ENCODE measurements at regions not wholly inside any gene's neighbourhood (a gene's known extent, or its start where the extent isn't known, plus 50 kb on each side); places are given as distances from the start of the nearest gene placed in this dataset.

- H3K4me3 Mint-ChIP-seq, result no peak overlapping the region
- Histone ChIP-seq H3F3A (replicated peaks; ENCODE audit: low read depth) (no peaks in the 10 kb centered on the region), H3K27me3 (ENCODE audit: insufficient read depth) (no peaks in the 10 kb centered on the region), H3K36me3 (ENCODE audit: insufficient read depth) (no peaks in the 10 kb centered on the region), H3K79me2 (replicated peaks; ENCODE audit: insufficient read depth) (no peaks in the 10 kb centered on the region), H2AFZ (no peak overlapping the region), H3K27ac (ENCODE audit: low read depth) (no peak overlapping the region), H3K4me1 (ENCODE audit: insufficient read depth) (no peaks in the 10 kb centered on the region), H3K4me2 (no peak overlapping the region), H3K4me3 (no peak overlapping the region), H3K9me2 (ENCODE audit: insufficient read depth) (no peaks in the 10 kb centered on the region; the same call in 1 of the 2 replicates), H4K20me1 (replicated peaks; ENCODE audit: insufficient read depth) (no peaks in the 10 kb centered on the region)
- no peaks in the 10 kb centered on the region for H3K9me3 Mint-ChIP-seq
- no peak overlapping the region for H3K27ac Mint-ChIP-seq
- no peaks in the 10 kb centered on the region for H3K36me3 Mint-ChIP-seq (ENCODE audit: low read depth)
- no peaks in the 10 kb centered on the region for H3K4me1 Mint-ChIP-seq
- no peaks in the 10 kb centered on the region for H3K27me3 Mint-ChIP-seq (ENCODE audit: insufficient read depth, low read depth, poor library complexity)
- no peak for TF ChIP-seq REST (IDR thresholded peaks at IDR 0.05; ENCODE audit: unreplicated experiment)
- DNase-seq (ENCODE audit: low spot score), result no peak
- no peak for ATAC-seq
These were observed 91.9 kb downstream of the GABPA start for GRCh38 chr21:25826652-25827051.

GRCh38 chr21:25827513-25827912 is 92.7 kb downstream of the GABPA start:
- no peak for ATAC-seq
- no peak overlapping the region for H3K4me2 ChIP-seq
- no peaks in the 10 kb centered on the region for H3K4me1 ChIP-seq (ENCODE audit: insufficient read depth)
- no peaks in the 10 kb centered on the region for H3K36me3 ChIP-seq (ENCODE audit: insufficient read depth)
- no peaks in the 10 kb centered on the region for H3K27me3 ChIP-seq (ENCODE audit: insufficient read depth)
- H3K9me3 Mint-ChIP-seq, result peaks cover under 1% of the 10 kb centered on the region; the same call in 1 of the 3 replicates
- H2AFZ ChIP-seq, result 0 out of 2 replicates have a peak overlapping the region, but pooled peaks have one; percentile 7
- no peaks in the 10 kb centered on the region for H3K36me3 Mint-ChIP-seq (ENCODE audit: low read depth)
- no peak overlapping the region for H3K27ac ChIP-seq (ENCODE audit: low read depth)
- no peaks in the 10 kb centered on the region for H3F3A ChIP-seq (replicated peaks; ENCODE audit: low read depth)
- no peaks in the 10 kb centered on the region; the same call in 1 of the 2 replicates for H3K9me2 ChIP-seq (ENCODE audit: insufficient read depth)
- no peaks in the 10 kb centered on the region for H3K79me2 ChIP-seq (replicated peaks; ENCODE audit: insufficient read depth)
- peaks cover 2% of the 10 kb centered on the region for H3K27me3 Mint-ChIP-seq (ENCODE audit: insufficient read depth, low read depth, poor library complexity)
- H3K4me3 ChIP-seq, result no peak overlapping the region
- no peak overlapping the region for H3K27ac Mint-ChIP-seq
- H3K4me3 Mint-ChIP-seq, result no peak overlapping the region
- no peaks in the 10 kb centered on the region for H4K20me1 ChIP-seq (replicated peaks; ENCODE audit: insufficient read depth)
- no peaks in the 10 kb centered on the region for H3K4me1 Mint-ChIP-seq
- DNase-seq (ENCODE audit: low spot score), result no peak
- TF ChIP-seq ZNF462 (CRISPR knock-in tag; IDR thresholded peaks at IDR 0.05) (no peak), STAT1 (IDR thresholded peaks at IDR 0.05; ENCODE audit: unreplicated experiment) (no peak), REST (IDR thresholded peaks at IDR 0.05; ENCODE audit: unreplicated experiment) (no peak), ETS1 (IDR thresholded peaks at IDR 0.05) (no peak), ZNF114 (CRISPR knock-in tag; IDR thresholded peaks at IDR 0.05) (no peak)
